Brain microvascular endothelial cell (primary cell): ENCODE measurements at regions not wholly inside any gene's neighbourhood (a gene's known extent, or its start where the extent isn't known, plus 50 kb on each side); places are given as distances from the start of the nearest gene placed in this dataset.

Experiments
- DNase-seq: peaks from one replicate; pipeline ENCODE4 v3.0.0-alpha.2; 2020
- H3K27ac ChIP-seq: fragments of 250-450 bp; sonication (Bioruptor Pico); 2 replicates; pipeline ENCODE4 v1.5.1; 2020; ENCODE audit warnings: mild to moderate bottlenecking, moderate library complexity
- H3K27me3 ChIP-seq: fragments of 250-450 bp; sonication (Bioruptor Pico); replicated peaks from 2 replicates; pipeline ENCODE4 v1.5.1; 2020; ENCODE audit warnings: mild to moderate bottlenecking
- H3K36me3 ChIP-seq: fragments of 250-450 bp; sonication (Bioruptor Pico); replicated peaks from 2 replicates; pipeline ENCODE4 v1.5.1; 2020; ENCODE audit warnings: mild to moderate bottlenecking
- H3K4me3 ChIP-seq: 2 replicates; pipeline ENCODE4 v1.5.1; 2011; ENCODE audit warnings: low read depth, mild to moderate bottlenecking, control low read depth, low read length, moderate library complexity
- in situ Hi-C: cut with HindIII; loops from 2 replicates; pipeline ENCODE4 v1.10.0; 2017; ENCODE audit warnings: low sequenced_read_pairs, low pct_ligation_motif_present
- TF ChIP-seq, protein P1 (sequence below): IDR thresholded peaks from 2 replicates; pipeline ENCODE4 v1.5.1; 2011; ENCODE audit warnings: low read depth, mild to moderate bottlenecking, moderate library complexity, low read length, control low read depth, inconsistent platforms; ENCODE audit errors: missing control alignments

DNA sequence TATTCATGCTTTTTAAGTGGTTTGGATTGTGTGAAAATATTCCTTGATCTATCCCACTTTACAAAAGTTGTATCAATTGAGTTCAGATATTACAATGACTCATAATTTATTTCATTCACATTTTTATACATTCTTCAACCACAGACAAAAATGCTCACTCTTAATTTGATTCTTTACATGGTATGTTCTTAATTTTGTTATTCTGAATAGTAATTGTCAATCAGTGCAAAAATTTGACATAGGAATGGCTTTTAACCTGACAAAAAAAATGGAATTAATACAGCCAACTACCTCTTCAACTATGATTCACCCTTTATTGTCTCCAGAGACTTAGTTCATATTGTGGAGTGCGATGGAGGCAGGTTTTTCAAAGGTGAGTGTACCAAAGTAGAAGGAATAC lies 1002.4 kb upstream of the ADGRL4 start:
- H3K27me3 ChIP-seq, result no peaks in the 10 kb centered on the region
- no peaks in the 10 kb centered on the region for H3K36me3 ChIP-seq
- no peak overlapping the region for H3K4me3 ChIP-seq
- in situ Hi-C loops, result no loop called here
- H3K27ac ChIP-seq, result no peak overlapping the region
- no peak for DNase-seq
- TF ChIP-seq, protein P1, sequence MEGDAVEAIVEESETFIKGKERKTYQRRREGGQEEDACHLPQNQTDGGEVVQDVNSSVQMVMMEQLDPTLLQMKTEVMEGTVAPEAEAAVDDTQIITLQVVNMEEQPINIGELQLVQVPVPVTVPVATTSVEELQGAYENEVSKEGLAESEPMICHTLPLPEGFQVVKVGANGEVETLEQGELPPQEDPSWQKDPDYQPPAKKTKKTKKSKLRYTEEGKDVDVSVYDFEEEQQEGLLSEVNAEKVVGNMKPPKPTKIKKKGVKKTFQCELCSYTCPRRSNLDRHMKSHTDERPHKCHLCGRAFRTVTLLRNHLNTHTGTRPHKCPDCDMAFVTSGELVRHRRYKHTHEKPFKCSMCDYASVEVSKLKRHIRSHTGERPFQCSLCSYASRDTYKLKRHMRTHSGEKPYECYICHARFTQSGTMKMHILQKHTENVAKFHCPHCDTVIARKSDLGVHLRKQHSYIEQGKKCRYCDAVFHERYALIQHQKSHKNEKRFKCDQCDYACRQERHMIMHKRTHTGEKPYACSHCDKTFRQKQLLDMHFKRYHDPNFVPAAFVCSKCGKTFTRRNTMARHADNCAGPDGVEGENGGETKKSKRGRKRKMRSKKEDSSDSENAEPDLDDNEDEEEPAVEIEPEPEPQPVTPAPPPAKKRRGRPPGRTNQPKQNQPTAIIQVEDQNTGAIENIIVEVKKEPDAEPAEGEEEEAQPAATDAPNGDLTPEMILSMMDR, result no peak

DNA sequence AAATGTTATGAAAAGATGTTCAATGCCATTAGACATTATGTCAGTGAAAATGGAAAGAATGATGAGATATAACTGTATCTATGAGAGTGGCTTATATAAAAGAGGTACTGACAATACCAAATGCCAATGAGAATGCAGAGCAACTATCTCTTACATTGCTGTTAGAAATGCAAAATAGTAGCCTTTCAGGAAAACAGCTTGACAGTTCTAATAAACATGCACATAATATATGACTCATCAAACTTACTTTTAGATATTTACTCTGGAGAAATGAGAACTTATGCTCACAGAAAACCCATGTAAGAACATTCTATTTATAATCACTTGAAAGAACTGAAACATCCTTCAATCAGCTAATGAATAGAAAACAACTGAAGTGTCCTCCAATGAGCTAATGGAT lies 996.7 kb upstream of the ADGRL4 start:
- in situ Hi-C loops, result no loop called here
- Histone ChIP-seq H3K27me3 (no peaks in the 10 kb centered on the region), H3K27ac (no peak overlapping the region), H3K36me3 (no peaks in the 10 kb centered on the region), H3K4me3 (no peak overlapping the region)
- TF ChIP-seq, protein P1, result no peak
- no peak for DNase-seq

DNA sequence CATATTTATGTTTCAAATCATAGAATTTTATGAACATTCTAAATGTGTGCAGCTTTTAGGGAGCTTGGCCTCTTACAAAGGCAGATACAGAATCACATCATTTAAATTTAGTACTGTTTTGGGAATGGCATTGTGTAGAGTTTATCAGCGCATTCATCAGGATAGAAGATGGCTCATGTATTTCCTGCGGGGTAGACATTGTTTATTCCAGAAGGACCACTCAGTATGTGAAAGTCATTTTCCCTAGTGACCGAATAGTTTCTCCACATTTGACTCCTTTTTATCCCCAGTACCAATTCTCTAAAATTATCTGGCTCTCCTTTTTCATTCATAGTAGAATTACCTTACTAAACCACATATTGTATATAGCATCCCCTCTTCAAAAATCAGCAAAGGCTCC lies 981.9 kb upstream of the ADGRL4 start:
- H3K27me3 ChIP-seq, result no peaks in the 10 kb centered on the region
- in situ Hi-C loops, result no loop called here
- TF ChIP-seq, protein P1, result no peak
- no peak overlapping the region for H3K4me3 ChIP-seq
- no peak overlapping the region for H3K27ac ChIP-seq
- DNase-seq, result no peak
- H3K36me3 ChIP-seq, result no peaks in the 10 kb centered on the region

DNA sequence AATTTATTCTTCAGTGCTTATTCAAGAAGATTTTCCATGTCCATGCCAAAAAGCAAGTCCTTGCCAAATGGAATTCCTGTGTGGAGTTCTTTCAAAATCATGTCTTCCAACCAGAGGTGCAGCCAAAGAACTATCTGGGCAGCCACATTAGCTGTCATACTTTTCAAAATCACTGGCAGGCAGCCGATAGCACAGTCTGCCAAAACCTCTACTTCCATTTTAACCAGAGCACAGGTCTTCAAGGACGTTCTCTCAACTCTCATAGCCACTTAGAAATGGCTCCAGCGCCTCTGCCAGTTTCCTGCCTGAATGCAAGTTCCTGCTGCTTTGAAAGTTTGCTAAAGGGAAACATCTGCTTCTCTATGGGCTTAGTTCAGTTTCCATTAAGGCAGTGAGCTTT lies 975.7 kb upstream of the ADGRL4 start:
- in situ Hi-C loops, result no loop called here
- TF ChIP-seq, protein P1, result no peak
- no peak for DNase-seq
- H3K4me3 ChIP-seq, result no peak overlapping the region
- H3K27me3 ChIP-seq, result no peaks in the 10 kb centered on the region
- H3K36me3 ChIP-seq, result no peaks in the 10 kb centered on the region
- no peak overlapping the region for H3K27ac ChIP-seq

DNA sequence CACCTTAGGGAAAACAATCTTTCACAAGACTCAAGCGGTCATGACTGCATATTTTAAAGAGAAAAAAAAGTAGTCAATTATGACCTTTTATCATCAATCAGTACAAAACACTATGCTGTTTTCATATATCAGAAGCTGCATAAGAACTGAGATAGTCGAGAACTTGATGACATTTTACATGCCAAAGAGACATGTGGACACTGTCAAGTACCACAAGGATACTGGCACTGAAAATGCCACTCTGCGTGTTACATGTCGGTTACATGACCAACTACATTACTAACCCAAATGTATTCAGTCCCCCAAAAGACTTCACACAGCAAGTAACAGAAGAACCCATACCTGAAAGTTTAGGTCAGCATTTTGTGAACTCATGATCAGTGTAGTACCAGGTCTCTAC lies 975.0 kb upstream of the ADGRL4 start:
- Histone ChIP-seq H3K27ac (no peak overlapping the region), H3K4me3 (no peak overlapping the region), H3K27me3 (no peaks in the 10 kb centered on the region), H3K36me3 (no peaks in the 10 kb centered on the region)
- in situ Hi-C loops, result no loop called here
- TF ChIP-seq, protein P1, result no peak
- no peak for DNase-seq

DNA sequence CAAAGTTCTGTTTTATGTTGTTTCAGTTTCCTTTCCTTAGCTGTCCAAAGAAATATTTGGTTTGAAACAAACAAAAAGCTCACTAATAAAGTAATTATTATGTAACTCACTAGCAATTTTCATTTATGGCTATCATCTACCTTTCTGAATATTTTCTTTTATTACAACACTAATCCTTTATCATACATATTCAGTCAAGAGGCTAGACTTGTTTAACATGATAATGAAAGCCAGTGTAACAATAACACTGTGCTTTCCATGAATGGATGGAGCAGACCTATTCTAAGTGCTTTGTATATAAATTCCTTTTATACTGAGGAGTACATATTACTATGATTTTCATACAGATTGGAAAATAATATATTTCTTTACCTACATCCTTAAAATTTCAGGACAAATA lies 972.8 kb upstream of the ADGRL4 start:
- TF ChIP-seq, protein P1, result no peak
- Histone ChIP-seq H3K36me3 (no peaks in the 10 kb centered on the region), H3K27me3 (no peaks in the 10 kb centered on the region), H3K27ac (no peak overlapping the region), H3K4me3 (no peak overlapping the region)
- in situ Hi-C loops, result no loop called here
- no peak for DNase-seq
